Activated CD4-positive, alpha-beta T cell treated with anti-CD3 and anti-CD28 coated beads, Interleukin-2, Interleukin-6, amounts not matched to agents 100 ng/mL and 50 ng/mL, durations not matched to agents 16 hours and 8 hours (primary cell): ENCODE measurements at regions not wholly inside any gene's neighbourhood (a gene's known extent, or its start where the extent isn't known, plus 50 kb on each side); places are given as distances from the start of the nearest gene placed in this dataset.

Source experiments
- DNase-seq: peaks from one replicate; pipeline ENCODE4 v3.0.0-alpha.2; 2020

- no peak for DNase-seq
Observed at GRCh38 chr6:68372991-68373390, 262.1 kb upstream of the ADGRB3 start.

- no peak for DNase-seq
Observed at GRCh38 chr6:68368845-68369244, 266.2 kb upstream of the ADGRB3 start.

- no peak for DNase-seq
Observed at GRCh38 chr6:68364271-68364805, 270.7 kb upstream of the ADGRB3 start.

GRCh38 chr6:68343901-68344300 is 291.2 kb upstream of the ADGRB3 start:
- peak; percentile 29 for DNase-seq

GRCh38 chr6:68342286-68342685 is 292.8 kb upstream of the ADGRB3 start:
- no peak for DNase-seq

GRCh38 chr6:68339488-68340131 is 295.5 kb upstream of the ADGRB3 start:
- DNase-seq, result no peak

- no peak for DNase-seq
Observed at GRCh38 chr6:68333442-68333841, 301.6 kb upstream of the ADGRB3 start.

- no peak for DNase-seq
Observed at GRCh38 chr6:68328156-68328555, 306.9 kb upstream of the ADGRB3 start.

GRCh38 chr6:68326762-68327161 is 308.3 kb upstream of the ADGRB3 start:
- DNase-seq, result no peak

- DNase-seq, result no peak
Observed at GRCh38 chr6:68317366-68317765, 317.7 kb upstream of the ADGRB3 start.

- DNase-seq, result no peak
Observed at GRCh38 chr6:68313911-68314310, 321.2 kb upstream of the ADGRB3 start.

GRCh38 chr6:68307301-68307700 is 327.8 kb upstream of the ADGRB3 start:
- no peak for DNase-seq

GRCh38 chr6:68296126-68296525 is 339.0 kb upstream of the ADGRB3 start:
- no peak for DNase-seq

- no peak for DNase-seq
Observed at GRCh38 chr6:68282646-68283045, 352.4 kb upstream of the ADGRB3 start.

- no peak for DNase-seq
Observed at GRCh38 chr6:68279793-68280557, 355.1 kb upstream of the ADGRB3 start.

GRCh38 chr6:68273297-68273696 is 361.8 kb upstream of the ADGRB3 start:
- no peak for DNase-seq

GRCh38 chr6:68256391-68256790 is 378.7 kb upstream of the ADGRB3 start:
- no peak for DNase-seq

GRCh38 chr6:68252632-68253031 is 382.4 kb upstream of the ADGRB3 start:
- DNase-seq, result no peak

- DNase-seq, result no peak
Observed at GRCh38 chr6:68247782-68248181, 387.3 kb upstream of the ADGRB3 start.

GRCh38 chr6:68240726-68241125 is 394.4 kb upstream of the ADGRB3 start:
- DNase-seq, result no peak

GRCh38 chr6:68239034-68239433 is 396.0 kb upstream of the ADGRB3 start:
- no peak for DNase-seq

- DNase-seq, result no peak
Observed at GRCh38 chr6:68238097-68238601, 396.9 kb upstream of the ADGRB3 start.

GRCh38 chr6:68237205-68237604 is 397.9 kb upstream of the ADGRB3 start:
- DNase-seq, result no peak

GRCh38 chr6:68235326-68235784 is 399.7 kb upstream of the ADGRB3 start:
- no peak for DNase-seq
